Hepatocyte (in vitro differentiated cells): ENCODE measurements at regions not wholly inside any gene's neighbourhood (a gene's known extent, or its start where the extent isn't known, plus 50 kb on each side); places are given as distances from the start of the nearest gene placed in this dataset.

Source experiments
- EZH2 ChIP-seq: fragments of 200-600 bp; sonication (generic); IDR thresholded peaks from 2 replicates; pipeline ENCODE4 v1.6.1; 2016; ENCODE audit warnings: antibody characterized with exemption, mild to moderate bottlenecking, borderline replicate concordance
- EZH2phosphoT487 ChIP-seq: fragments of 200-600 bp; sonication (generic); IDR thresholded peaks from one replicate; pipeline ENCODE4 v1.6.1; 2018; ENCODE audit warnings: antibody characterized with exemption, mild to moderate bottlenecking, low read depth, moderate library complexity; ENCODE audit not compliant: unreplicated experiment, severe bottlenecking
- TF ChIP-seq, protein P1 (sequence below): fragments of 200-600 bp; sonication (generic); IDR thresholded peaks from 2 replicates; pipeline ENCODE4 v1.5.1; 2016; ENCODE audit warnings: antibody characterized with exemption, mild to moderate bottlenecking; ENCODE audit not compliant: poor library complexity

DNA sequence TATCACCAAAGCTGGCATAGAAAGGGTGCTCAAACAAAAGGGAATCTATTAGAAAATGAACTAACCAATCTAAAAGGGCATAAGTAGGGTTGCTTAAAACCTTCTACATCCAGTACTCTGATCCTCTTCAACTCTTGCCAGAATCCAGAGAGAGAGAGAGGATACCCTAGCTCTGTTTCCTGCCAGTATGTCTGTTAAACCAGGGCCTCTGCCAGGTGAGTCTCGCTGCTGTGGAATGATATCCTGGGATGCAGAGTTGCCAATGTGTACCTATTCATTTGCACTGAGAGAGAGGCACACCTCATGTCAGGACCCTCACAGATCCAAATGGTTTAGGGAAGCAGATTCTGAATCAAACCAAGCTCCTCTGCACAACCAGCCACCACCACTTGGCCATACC is 79.8 kb upstream of the DYNLRB2 start:
- TF ChIP-seq, protein P1, sequence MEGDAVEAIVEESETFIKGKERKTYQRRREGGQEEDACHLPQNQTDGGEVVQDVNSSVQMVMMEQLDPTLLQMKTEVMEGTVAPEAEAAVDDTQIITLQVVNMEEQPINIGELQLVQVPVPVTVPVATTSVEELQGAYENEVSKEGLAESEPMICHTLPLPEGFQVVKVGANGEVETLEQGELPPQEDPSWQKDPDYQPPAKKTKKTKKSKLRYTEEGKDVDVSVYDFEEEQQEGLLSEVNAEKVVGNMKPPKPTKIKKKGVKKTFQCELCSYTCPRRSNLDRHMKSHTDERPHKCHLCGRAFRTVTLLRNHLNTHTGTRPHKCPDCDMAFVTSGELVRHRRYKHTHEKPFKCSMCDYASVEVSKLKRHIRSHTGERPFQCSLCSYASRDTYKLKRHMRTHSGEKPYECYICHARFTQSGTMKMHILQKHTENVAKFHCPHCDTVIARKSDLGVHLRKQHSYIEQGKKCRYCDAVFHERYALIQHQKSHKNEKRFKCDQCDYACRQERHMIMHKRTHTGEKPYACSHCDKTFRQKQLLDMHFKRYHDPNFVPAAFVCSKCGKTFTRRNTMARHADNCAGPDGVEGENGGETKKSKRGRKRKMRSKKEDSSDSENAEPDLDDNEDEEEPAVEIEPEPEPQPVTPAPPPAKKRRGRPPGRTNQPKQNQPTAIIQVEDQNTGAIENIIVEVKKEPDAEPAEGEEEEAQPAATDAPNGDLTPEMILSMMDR = no peak
- TF ChIP-seq EZH2 (no peak), EZH2phosphoT487 (no peak)
